ENCODE measurements at regions not wholly inside any gene's neighbourhood (a gene's known extent, or its start where the extent isn't known, plus 50 kb on each side); places are given as distances from the start of the nearest gene placed in this dataset.

- TF ChIP-seq CTCF (IDR thresholded peaks at IDR 0.05) = no peak
- TF ChIP-seq POLR2A (IDR thresholded peaks at IDR 0.05) = no peak
These were observed 116.4 kb downstream of the CBLN2 start for GRCh38 chr18:72427721-72428120.
